Psoas muscle (tissue), 7 donors: ENCODE measurements at regions not wholly inside any gene's neighbourhood (a gene's known extent, or its start where the extent isn't known, plus 50 kb on each side); places are given as distances from the start of the nearest gene placed in this dataset.

ENCODE experiments used
- ATAC-seq, 4 donors: fragments of 200-7000 bp; cut with Tn5 transposase; one replicate each; pipeline ENCODE4 v1.9.1; 2020; ENCODE audit warnings: moderate library complexity in 3 of 4, mild to moderate bottlenecking in 2 of 4
- DNase-seq, 2 donors: peaks; one replicate each; pipeline ENCODE4 v3.0.0-alpha.2; 2020
- H3K27ac ChIP-seq: fragments of 200-600 bp; one replicate; pipeline ENCODE4 v1.8.0; 2022
- H3K27me3 ChIP-seq, 3 donors: fragments of 200-600 bp in 1 of 3; one replicate each; pipeline versions ENCODE4 v1.6.1 to v1.8.0; 2013 to 2022; ENCODE audit warnings: low read length in 2 of 3, mild to moderate bottlenecking in 2 of 3, moderate library complexity in 1 of 3; ENCODE audit not compliant: insufficient read depth in 3 of 3
- H3K36me3 ChIP-seq, 2 donors: fragments of 200-600 bp in 1 of 2; one replicate each; pipeline versions ENCODE4 v1.6.1 to v1.8.0; 2013 to 2022; ENCODE audit warnings: low read depth in 1 of 2, mild to moderate bottlenecking in 1 of 2, moderate library complexity in 1 of 2; ENCODE audit not compliant: insufficient read depth in 1 of 2
- H3K4me1 ChIP-seq: fragments of 200-600 bp; one replicate; pipeline ENCODE4 v1.8.0; 2022
- H3K4me3 ChIP-seq: fragments of 200-600 bp; one replicate; pipeline ENCODE4 v1.8.0; 2022; ENCODE audit warnings: mild to moderate bottlenecking
- H3K9me3 ChIP-seq: fragments of 200-600 bp; one replicate; pipeline ENCODE4 v1.8.0; 2022
- CTCF ChIP-seq: fragments of 200-600 bp; IDR thresholded peaks from one replicate; pipeline ENCODE4 v1.8.0; 2022; ENCODE audit warnings: antibody characterized with exemption
- WGBS, 3 donors: extraction: QIAGEN DNeasy Blood & Tissue Kit; methylation state at CpG; one replicate each; pipeline versions ENCODE4 v1.1.6 to v1.1.7; 2013; 5-methylcytosine and 5-hydroxymethylcytosine counted together
- intact Hi-C, 2 donors: fragments of 100-400 bp; cut with DNase I; formaldehyde crosslinking; loops; one replicate each; pipeline versions ENCODE4 v1.11.0 to v1.14.2; 2022
- donor health status: healthy with polysubstance abuse.
- donor health status: DM: no; HTN: no; CAD: no; lungs with moderate emphysema.
- donor health status: Bipolar disorder and iron deficiency.
- donor health status: healthy.
- donor health status: DM: yes; HTN: yes; CAD: no.
- donor health status: DM: no; HTN: no; CAD: no.
- donor health status: DM: yes; HTN: yes; CAD: no.

- Histone ChIP-seq H3K27ac (no peak overlapping the region), H3K4me3 (no peak overlapping the region), H3K9me3 (no peaks in the 10 kb centered on the region), H3K27me3 (peaks cover 0 to 2% (median 0%) of the 10 kb centered on the region in 3 donors), H3K4me1 (no peaks in the 10 kb centered on the region), H3K36me3 (no peaks in the 10 kb centered on the region)
- DNase-seq (no peak), ATAC-seq (no peak)
- 71 to 76% (median 75%) methylated on average over 9 of the region's 9 CpGs for WGBS, 3 donors
- intact Hi-C loops: no loop called here
- TF ChIP-seq CTCF: no peak
These were observed 504.6 kb upstream of the B3GAT1 start for GRCh38 chr11:134916421-134917213.

GRCh38 chr11:134915881-134916280, 503.8 kb upstream of the B3GAT1 start:
- DNase-seq: no peak
- TF ChIP-seq CTCF: no peak
- Histone ChIP-seq H3K27me3 (peaks cover 0 to 2% (median 0%) of the 10 kb centered on the region in 3 donors), H3K4me1 (no peaks in the 10 kb centered on the region), H3K9me3 (no peaks in the 10 kb centered on the region), H3K4me3 (no peak overlapping the region), H3K27ac (no peak overlapping the region), H3K36me3 (no peaks in the 10 kb centered on the region)
- intact Hi-C loops: no loop called here
- ATAC-seq: no peak
- WGBS, 3 donors: 74 to 81% (median 80%) methylated on average over 5 of the region's 5 CpGs

GRCh38 chr11:134915212-134915611, 503.2 kb upstream of the B3GAT1 start:
- intact Hi-C loops: no loop called here
- Histone ChIP-seq H3K27ac (no peak overlapping the region), H3K27me3 (peaks cover 0 to 2% (median 0%) of the 10 kb centered on the region in 3 donors), H3K36me3 (no peaks in the 10 kb centered on the region), H3K9me3 (no peaks in the 10 kb centered on the region), H3K4me1 (no peaks in the 10 kb centered on the region), H3K4me3 (no peak overlapping the region)
- WGBS, 3 donors: 31 to 39% (median 34%) methylated on average over 8 of the region's 8 CpGs
- ATAC-seq: peak in 1 of 4 donors; percentile 46
- TF ChIP-seq CTCF: no peak
- DNase-seq: peak in 1 of 2 donors; percentile 54

GRCh38 chr11:134913999-134914590, 502.1 kb upstream of the B3GAT1 start:
- H3K9me3 ChIP-seq: no peaks in the 10 kb centered on the region
- H3K27me3 ChIP-seq: peaks cover 0 to 2% (median 0%) of the 10 kb centered on the region in 3 donors
- H3K27ac ChIP-seq: no peak overlapping the region
- no peaks in the 10 kb centered on the region for H3K4me1 ChIP-seq
- H3K36me3 ChIP-seq: no peaks in the 10 kb centered on the region
- no peak for TF ChIP-seq CTCF
- H3K4me3 ChIP-seq: no peak overlapping the region
- intact Hi-C loops: no loop called here
- no peak for DNase-seq
- 90 to 92% (median 92%) methylated on average over 12 of the region's 12 CpGs for WGBS, 3 donors
- no peak for ATAC-seq
